ENCODE measurements at regions not wholly inside any gene's neighbourhood (a gene's known extent, or its start where the extent isn't known, plus 50 kb on each side); places are given as distances from the start of the nearest gene placed in this dataset.

DNA sequence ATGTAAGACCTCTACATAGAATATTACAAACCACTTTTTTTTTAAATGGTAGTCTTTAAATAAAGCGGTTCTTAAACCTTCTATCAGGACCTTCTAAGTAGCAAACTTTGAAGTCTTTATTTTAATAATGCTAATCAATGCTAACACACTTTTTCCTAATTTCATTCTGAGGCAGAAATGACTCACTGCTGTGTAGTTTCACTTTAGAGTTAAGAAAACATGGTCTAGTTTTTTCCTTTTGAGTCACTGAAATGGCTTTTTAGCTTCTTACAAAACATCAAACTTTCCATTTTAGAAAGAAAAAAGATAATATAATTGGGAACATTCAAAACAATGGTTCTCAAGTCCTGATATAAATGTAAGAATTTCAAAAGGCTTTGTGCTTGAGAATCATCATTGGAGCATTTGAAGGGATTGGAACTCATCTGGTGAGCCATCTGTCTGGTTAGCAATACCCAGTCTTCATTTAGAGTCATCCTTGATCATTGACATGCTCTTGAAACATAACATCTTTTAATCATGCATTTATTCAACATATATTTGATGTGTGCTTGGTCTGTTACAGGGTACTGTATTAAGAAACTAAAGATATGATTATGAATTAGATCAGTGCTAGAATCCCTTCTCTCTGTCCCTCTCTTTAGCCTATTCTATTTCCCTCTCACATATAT, 258.3 kb upstream of the MON1B start:
- DNase-seq (no peak), ATAC-seq (peak; percentile 53 to 65)
- Mint-ChIP-seq H3K27me3 (ENCODE audit: low read depth) (no peaks in the 10 kb centered on the region), H3K4me1 (ENCODE audit: low read depth) (no peaks in the 10 kb centered on the region), H3K9me3 (no peaks in the 10 kb centered on the region), H3K4me3 (no peak overlapping the region), H3K36me3 (ENCODE audit: insufficient read depth) (no peaks in the 10 kb centered on the region)

DNA sequence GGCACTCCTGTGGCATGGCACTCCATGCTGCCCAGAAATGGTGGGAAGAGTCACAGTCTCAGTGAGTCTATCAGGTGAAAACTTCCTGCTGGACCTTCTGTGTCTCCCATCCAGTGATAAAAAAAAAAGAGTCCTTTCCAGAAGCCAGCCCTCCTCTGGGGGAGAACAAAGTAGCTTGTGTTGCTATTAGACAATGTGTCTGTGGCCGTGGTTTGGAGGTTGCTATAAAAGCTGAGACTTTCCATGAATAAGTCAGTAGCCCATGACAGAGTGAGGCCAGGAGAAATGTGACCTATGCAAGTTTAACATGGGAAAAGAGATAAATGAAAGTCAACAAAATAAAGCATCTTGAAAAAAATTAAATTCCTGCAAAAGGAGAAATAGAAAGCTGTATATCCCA, 250.7 kb upstream of the MON1B start:
- Mint-ChIP-seq H3K4me3 (no peak overlapping the region), H3K4me1 (ENCODE audit: low read depth) (no peaks in the 10 kb centered on the region), H3K27me3 (ENCODE audit: low read depth) (no peaks in the 10 kb centered on the region), H3K9me3 (no peaks in the 10 kb centered on the region), H3K36me3 (ENCODE audit: insufficient read depth) (no peaks in the 10 kb centered on the region)
- DNase-seq (no peak), ATAC-seq (no peak)

DNA sequence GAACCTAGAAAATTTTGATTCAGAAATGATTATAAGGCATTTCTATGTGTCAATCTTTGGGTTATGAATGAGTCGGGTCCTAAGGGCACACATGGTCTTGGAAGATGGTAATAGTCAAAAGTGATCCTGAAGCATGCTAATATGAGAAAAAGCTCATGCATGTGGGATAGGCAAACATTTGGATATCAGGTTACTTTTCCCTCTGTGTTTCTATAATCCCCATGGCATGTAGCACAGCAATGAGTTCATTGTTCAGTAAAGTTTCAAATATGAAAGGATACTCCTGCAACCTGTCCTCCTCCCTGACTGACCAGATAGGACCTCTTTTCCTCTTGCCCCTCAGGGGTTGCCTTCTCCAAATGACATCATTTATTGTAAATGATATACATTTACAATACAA, 249.9 kb upstream of the MON1B start:
- no peaks in the 10 kb centered on the region for H3K36me3 Mint-ChIP-seq (ENCODE audit: insufficient read depth)
- no peaks in the 10 kb centered on the region for H3K27me3 Mint-ChIP-seq (ENCODE audit: low read depth)
- no peak for DNase-seq
- no peaks in the 10 kb centered on the region for H3K9me3 Mint-ChIP-seq
- no peak for ATAC-seq
- H3K4me3 Mint-ChIP-seq = no peak overlapping the region
- H3K4me1 Mint-ChIP-seq (ENCODE audit: low read depth) = no peaks in the 10 kb centered on the region

DNA sequence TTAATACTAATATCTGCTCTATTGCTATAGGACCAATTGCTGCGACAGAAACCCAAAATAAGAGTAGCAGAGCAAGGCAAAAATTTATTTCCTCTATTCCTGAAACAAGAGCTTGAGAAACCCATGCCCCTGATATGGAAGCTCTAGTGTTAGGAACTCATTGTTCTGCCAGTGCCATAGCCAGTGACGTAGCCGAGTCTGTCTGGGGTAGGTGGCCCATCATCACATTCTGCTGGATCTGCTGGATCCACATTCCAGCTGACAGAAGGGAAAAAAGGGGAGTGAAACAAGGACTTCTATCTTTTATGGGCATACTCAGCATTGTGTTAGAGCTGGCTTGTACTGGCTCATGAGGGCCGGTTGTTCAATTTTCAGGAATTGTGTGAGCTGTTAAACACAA, 248.9 kb upstream of the MON1B start:
- no peak for ATAC-seq
- H3K36me3 Mint-ChIP-seq (ENCODE audit: insufficient read depth) = no peaks in the 10 kb centered on the region
- H3K4me3 Mint-ChIP-seq = no peak overlapping the region
- H3K4me1 Mint-ChIP-seq (ENCODE audit: low read depth) = no peaks in the 10 kb centered on the region
- H3K9me3 Mint-ChIP-seq = no peaks in the 10 kb centered on the region
- H3K27me3 Mint-ChIP-seq (ENCODE audit: low read depth) = no peaks in the 10 kb centered on the region
- no peak for DNase-seq

DNA sequence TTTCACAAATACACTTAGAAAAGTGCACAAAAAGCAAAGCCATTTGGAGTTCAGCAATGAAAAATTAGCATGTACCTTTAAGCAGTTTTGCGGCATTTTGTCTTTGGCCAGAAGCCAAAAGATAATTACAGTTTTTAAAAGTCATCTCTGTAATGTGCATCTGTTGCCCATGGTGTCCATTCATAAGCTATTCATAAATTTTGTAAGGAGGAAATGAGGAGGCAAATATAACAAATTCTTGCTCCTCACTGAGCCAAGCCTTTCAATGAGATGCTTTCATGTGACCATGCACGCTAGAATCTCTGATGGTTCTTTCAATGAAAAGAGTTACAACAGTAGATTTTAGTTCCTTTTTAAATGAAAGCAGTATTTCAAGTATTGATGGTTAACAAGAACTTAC, 247.1 kb upstream of the MON1B start:
- ATAC-seq = no peak
- Mint-ChIP-seq H3K27me3 (ENCODE audit: low read depth) (no peaks in the 10 kb centered on the region), H3K9me3 (no peaks in the 10 kb centered on the region), H3K4me3 (no peak overlapping the region), H3K4me1 (ENCODE audit: low read depth) (no peaks in the 10 kb centered on the region), H3K36me3 (ENCODE audit: insufficient read depth) (no peaks in the 10 kb centered on the region)
- no peak for DNase-seq

DNA sequence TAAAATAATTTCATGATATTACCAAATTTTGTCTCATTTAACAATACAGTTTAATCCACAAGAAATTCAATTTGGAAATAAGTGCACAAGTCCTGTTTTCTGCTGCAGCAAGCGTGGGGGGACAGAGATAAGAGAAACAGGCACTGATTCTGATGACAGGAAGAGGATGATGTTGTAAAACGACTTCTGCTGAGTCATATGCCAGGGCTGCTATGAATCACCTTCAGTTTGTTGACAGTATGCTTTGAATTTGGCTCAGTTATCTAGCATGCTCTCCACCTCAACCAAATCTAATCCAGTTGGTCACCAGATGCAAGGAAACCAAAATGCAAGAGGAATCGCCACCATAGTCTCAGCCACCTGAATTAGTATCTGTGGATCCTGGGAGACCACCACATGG, 244.1 kb upstream of the MON1B start:
- DNase-seq = no peak

DNA sequence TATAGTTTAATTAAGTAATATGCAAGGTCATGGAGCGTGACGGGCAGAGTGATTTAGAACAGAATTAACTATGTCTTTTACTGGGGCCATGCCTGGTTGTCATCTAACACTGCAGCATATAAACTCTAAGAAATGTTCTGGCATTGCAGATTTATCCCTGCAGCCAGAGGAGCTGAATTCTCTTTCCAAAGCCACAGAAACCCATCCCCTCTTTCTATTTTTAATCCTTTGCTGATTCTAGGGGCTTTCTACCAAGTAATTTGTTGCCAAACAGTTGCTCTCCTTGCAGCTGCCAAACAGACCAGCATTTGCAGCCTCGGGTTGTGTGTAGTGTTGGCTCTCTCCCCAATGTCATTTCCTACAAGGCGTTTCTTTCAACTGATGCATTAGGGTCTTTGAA, 243.2 kb upstream of the MON1B start:
- Mint-ChIP-seq H3K4me1 (ENCODE audit: low read depth) (no peaks in the 10 kb centered on the region), H3K9me3 (peaks cover 7% of the 10 kb centered on the region), H3K4me3 (no peak overlapping the region), H3K27me3 (ENCODE audit: low read depth) (no peaks in the 10 kb centered on the region), H3K36me3 (ENCODE audit: insufficient read depth) (no peaks in the 10 kb centered on the region)
- ATAC-seq (no peak), DNase-seq (no peak)

More for the DNA sequence above, 244.1 kb upstream of the MON1B start:
- Mint-ChIP-seq H3K4me3 (no peak overlapping the region), H3K9me3 (peaks cover 7% of the 10 kb centered on the region), H3K27me3 (ENCODE audit: low read depth) (no peaks in the 10 kb centered on the region), H3K4me1 (ENCODE audit: low read depth) (no peaks in the 10 kb centered on the region), H3K36me3 (ENCODE audit: insufficient read depth) (no peaks in the 10 kb centered on the region)
- ATAC-seq = no peak

DNA sequence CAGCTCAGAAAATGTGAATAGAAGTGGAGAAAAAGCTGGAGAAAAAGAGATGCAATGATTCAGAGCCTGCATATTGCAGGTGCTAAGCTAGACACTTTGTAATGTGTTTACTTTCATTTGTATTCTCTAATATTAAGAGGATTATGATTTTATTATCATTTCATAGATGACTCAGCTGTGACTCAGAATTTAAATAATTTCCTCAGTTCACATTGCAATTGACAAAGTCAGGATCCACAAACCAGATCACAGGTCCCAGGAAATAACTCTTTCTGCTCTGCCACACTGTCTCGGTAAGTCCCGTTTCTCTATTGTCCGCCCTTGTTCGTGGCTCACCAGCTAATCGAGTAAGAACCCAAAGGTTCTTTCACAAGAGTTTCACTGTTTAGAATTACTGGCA, 235.4 kb upstream of the MON1B start:
- no peaks in the 10 kb centered on the region for H3K9me3 Mint-ChIP-seq
- no peaks in the 10 kb centered on the region for H3K36me3 Mint-ChIP-seq (ENCODE audit: insufficient read depth)
- H3K4me1 Mint-ChIP-seq (ENCODE audit: low read depth) = no peaks in the 10 kb centered on the region
- DNase-seq (no peak), ATAC-seq (no peak)
- no peaks in the 10 kb centered on the region for H3K27me3 Mint-ChIP-seq (ENCODE audit: low read depth)
- no peak overlapping the region for H3K4me3 Mint-ChIP-seq

DNA sequence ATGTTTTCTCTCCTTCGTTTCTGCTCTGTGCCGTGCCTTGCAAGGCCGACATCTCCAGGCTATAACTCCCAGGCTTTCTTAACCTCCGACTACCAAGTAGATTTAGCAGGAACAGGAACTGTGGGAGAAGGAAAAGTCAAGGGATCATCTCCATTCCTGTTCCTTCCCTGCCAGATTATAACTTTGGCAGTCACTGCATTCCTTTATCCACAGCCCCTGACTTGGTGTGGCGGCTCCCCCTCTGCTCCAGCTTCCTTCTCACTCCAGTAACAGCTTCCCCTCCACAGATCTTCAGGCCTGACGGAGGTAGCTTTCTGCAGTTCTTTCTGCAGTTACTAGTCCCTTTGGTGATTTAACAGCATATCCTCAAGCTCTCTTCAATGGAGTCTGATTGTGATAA, 234.6 kb upstream of the MON1B start:
- DNase-seq (no peak), ATAC-seq (no peak)
- Mint-ChIP-seq H3K36me3 (ENCODE audit: insufficient read depth) (no peaks in the 10 kb centered on the region), H3K4me3 (no peak overlapping the region), H3K9me3 (no peaks in the 10 kb centered on the region), H3K27me3 (ENCODE audit: low read depth) (no peaks in the 10 kb centered on the region), H3K4me1 (ENCODE audit: low read depth) (no peaks in the 10 kb centered on the region)

DNA sequence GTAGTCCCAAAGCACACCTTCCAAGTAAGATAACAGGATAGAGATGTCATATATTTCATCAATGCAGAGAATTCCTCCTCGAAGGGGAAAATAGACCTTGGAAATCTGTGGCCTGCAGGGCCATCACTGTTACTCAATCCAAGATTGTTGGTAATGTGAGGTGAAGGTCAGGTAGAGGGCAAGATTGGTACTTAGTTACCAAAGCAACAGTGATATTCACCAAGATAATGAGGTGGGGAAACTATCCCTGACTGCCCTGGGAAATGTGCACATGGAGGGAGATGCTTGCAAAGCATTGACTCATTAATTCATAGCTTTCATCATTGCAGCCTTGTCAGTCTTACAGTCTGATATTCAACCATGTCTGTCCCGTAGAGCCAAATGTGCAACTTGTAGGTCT, 234.1 kb upstream of the MON1B start:
- ATAC-seq = no peak

DNA sequence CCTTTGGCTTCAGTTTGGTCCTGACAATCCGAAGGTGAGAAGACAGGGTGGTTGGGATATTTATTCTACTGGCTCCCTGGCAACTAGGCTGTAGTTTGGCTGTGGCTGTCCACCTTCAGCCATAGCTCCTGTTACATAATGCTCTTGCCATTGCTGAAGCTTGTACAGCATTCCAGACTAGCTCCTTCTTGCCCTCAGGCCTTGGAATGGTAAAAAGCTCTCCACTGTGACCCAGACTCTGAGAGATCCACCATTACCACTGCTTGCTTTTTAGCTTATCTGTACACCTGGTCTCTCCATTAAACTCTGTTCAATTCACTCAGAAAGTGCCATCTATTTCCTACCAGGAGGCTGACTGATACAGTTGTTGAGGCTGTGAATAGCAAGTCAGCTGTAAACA, 231.8 kb upstream of the MON1B start:
- no peak overlapping the region for H3K4me3 Mint-ChIP-seq
- no peak for DNase-seq
- H3K27me3 Mint-ChIP-seq (ENCODE audit: low read depth) = no peaks in the 10 kb centered on the region

More for the DNA sequence above, 234.1 kb upstream of the MON1B start:
- H3K36me3 Mint-ChIP-seq (ENCODE audit: insufficient read depth) = no peaks in the 10 kb centered on the region
- no peak overlapping the region for H3K4me3 Mint-ChIP-seq
- no peaks in the 10 kb centered on the region for H3K4me1 Mint-ChIP-seq (ENCODE audit: low read depth)
- H3K9me3 Mint-ChIP-seq = no peaks in the 10 kb centered on the region
- no peaks in the 10 kb centered on the region for H3K27me3 Mint-ChIP-seq (ENCODE audit: low read depth)
- DNase-seq = no peak

DNA sequence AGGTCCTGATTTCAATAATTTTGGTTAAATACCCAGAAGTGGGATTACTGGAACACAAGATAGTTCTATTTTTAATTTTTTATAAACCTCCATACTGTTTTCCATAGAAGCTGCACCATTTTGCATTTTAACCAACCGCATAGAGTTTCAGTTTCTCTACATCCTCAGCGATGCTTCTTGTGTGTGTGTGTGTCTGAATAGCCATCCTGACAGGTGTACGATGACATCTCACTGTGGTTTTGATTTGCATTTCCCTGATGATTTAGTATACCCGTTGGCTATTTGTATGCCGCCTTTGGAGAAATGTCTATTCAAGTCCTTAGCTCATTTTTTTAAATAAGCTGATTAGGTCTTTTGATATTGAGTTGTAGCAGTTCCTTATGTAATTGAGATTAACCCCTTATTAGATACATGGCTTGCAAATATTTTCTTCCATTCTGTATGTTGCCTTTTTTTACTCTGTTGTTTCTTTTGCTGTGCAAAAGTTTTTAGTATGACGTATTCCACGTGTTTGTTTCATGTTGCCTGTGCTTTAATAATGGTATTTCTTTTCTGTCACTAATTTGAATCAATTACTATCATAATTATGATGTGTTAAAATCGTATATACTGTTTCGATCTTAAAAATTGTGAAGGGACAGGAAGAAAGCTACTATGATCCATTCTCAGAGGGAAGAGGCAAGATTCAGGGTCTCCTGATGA, 227.2 kb upstream of the MON1B start:
- ATAC-seq = no peak
- Mint-ChIP-seq H3K4me1 (ENCODE audit: low read depth) (no peaks in the 10 kb centered on the region), H3K27me3 (ENCODE audit: low read depth) (no peaks in the 10 kb centered on the region), H3K4me3 (no peak overlapping the region), H3K9me3 (no peaks in the 10 kb centered on the region), H3K36me3 (ENCODE audit: insufficient read depth) (no peaks in the 10 kb centered on the region)
- DNase-seq = no peak

More for the DNA sequence above, 231.8 kb upstream of the MON1B start:
- Mint-ChIP-seq H3K4me1 (ENCODE audit: low read depth) (no peaks in the 10 kb centered on the region), H3K36me3 (ENCODE audit: insufficient read depth) (no peaks in the 10 kb centered on the region), H3K9me3 (no peaks in the 10 kb centered on the region)
- no peak for ATAC-seq

DNA sequence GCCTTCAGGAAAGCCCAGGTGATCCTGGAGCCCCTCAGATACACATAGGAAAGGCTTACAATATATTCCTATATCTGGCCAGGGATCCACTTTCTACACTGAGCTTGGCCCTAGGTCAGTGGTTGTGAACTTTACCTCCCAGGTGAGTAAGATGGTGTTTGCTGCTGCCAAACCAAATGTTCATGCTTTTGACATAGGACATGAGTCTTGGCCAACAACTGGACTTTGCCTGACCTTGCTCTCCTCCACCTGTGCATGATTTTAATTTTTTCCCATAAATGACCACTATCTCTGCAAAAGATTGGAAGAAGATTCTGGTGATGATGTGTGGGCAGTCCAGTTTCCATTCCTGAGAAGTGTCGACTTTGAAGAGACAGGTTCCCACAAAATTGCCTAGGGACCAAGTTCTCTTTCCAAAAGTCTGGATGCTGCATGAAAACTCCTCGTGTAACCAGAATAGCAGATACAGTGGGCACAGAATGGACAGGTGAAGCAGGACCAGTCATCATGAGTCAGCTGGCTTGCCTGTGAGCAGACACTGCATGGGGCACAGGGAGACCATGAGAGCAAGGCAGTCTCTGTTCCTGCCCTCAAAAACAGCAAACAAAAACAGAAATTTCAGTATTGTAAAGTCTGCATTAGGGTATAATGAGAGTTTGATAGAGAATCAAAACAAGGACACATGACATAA, 226.4 kb upstream of the MON1B start:
- DNase-seq (no peak), ATAC-seq (no peak)
- H3K4me3 Mint-ChIP-seq = no peak overlapping the region
- no peaks in the 10 kb centered on the region for H3K4me1 Mint-ChIP-seq (ENCODE audit: low read depth)
- H3K27me3 Mint-ChIP-seq (ENCODE audit: low read depth) = no peaks in the 10 kb centered on the region
- no peaks in the 10 kb centered on the region for H3K36me3 Mint-ChIP-seq (ENCODE audit: insufficient read depth)
- no peaks in the 10 kb centered on the region for H3K9me3 Mint-ChIP-seq

DNA sequence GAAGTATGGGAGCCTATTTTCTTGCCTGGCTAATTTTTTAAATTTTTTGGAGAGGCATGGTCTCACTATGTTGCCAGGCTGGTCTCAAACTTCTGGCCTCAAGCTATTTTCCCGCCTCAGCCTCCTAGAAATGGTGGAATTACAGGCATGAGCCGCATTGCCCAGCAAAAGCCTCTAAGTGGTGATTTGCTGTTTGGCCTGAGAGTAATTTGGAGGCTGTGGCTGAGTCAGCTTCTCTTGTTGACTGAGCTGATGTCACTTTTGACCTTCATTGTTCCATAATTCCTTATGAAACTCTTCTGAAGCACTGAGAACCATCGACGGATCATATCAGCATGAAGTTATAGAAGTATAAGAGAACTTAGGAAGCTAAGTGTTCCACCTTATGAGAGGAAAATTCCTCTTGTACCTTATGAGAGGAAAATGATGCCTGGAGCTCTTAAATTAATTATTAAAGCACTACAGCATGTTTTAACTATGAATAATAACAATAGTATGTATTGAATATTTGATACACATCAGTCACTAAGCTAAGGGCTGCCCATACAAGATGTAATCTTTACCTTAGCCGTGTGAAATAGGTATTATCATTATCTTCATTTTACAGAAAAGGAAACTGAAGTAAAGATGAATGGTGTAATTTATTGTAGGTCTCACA, 220.8 kb upstream of the MON1B start:
- Mint-ChIP-seq H3K9me3 (peaks cover 4% of the 10 kb centered on the region), H3K36me3 (ENCODE audit: insufficient read depth) (no peaks in the 10 kb centered on the region), H3K4me1 (ENCODE audit: low read depth) (no peaks in the 10 kb centered on the region), H3K27me3 (ENCODE audit: low read depth) (no peaks in the 10 kb centered on the region), H3K4me3 (no peak overlapping the region)
- no peak for ATAC-seq
- DNase-seq = no peak

DNA sequence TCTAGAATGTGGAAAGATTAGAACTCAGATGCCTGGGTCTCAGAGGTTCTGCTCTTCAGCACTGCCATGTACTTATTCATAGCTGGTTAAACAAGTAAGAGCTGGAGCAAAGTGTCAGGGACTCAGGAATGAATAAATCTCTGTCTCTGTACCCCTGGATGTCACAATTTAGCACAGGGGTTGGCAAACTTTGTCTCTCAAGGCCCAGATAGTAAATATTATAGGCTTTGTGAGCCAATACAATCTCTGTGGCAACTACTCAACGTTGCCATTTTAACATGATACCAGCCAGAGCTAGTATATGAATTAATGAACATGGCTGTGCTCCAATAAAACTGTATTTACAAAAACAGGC, 220.3 kb upstream of the MON1B start:
- ATAC-seq = no peak
- Mint-ChIP-seq H3K4me3 (no peak overlapping the region), H3K4me1 (ENCODE audit: low read depth) (no peaks in the 10 kb centered on the region), H3K36me3 (ENCODE audit: insufficient read depth) (no peaks in the 10 kb centered on the region), H3K9me3 (peaks cover 4% of the 10 kb centered on the region), H3K27me3 (ENCODE audit: low read depth) (no peaks in the 10 kb centered on the region)
- DNase-seq = no peak

Measured in activated T-cell treated with anti-CD3 and anti-CD28 coated beads, Interleukin-2, amount 50 U/mL, for 4 hours (primary cell).